GM19452 (cell line): ENCODE measurements at regions not wholly inside any gene's neighbourhood (a gene's known extent, or its start where the extent isn't known, plus 50 kb on each side); places are given as distances from the start of the nearest gene placed in this dataset.
"Not testable (repeated sequence)": the region's sequence is repeated elsewhere in the genome, so short reads cannot be mapped to it uniquely, and the experiment has no call there.

Source experiments
- ATAC-seq: cut with Tn5 transposase; IDR thresholded peaks from one replicate; pipeline ENCODE4 v1.9.1; 2021; ENCODE audit not compliant: unreplicated experiment

- no peak for ATAC-seq
Measured at GRCh38 chr19:31838163-31838815, 489.1 kb upstream of the TSHZ3 start.

GRCh38 chr19:31840371-31840770, 491.1 kb upstream of the TSHZ3 start:
- ATAC-seq: no peak

GRCh38 chr19:31841755-31842154, 492.5 kb upstream of the TSHZ3 start:
- ATAC-seq: no peak

GRCh38 chr19:31863122-31863521, 482.3 kb upstream of the ZNF507 start:
- ATAC-seq: no peak

GRCh38 chr19:31874313-31874712, 471.1 kb upstream of the ZNF507 start:
- no peak for ATAC-seq

- no peak for ATAC-seq
Measured at GRCh38 chr19:31875591-31875990, 469.8 kb upstream of the ZNF507 start.

- ATAC-seq: no peak
Measured at GRCh38 chr19:31880283-31880682, 465.1 kb upstream of the ZNF507 start.

GRCh38 chr19:31881988-31882387, 463.4 kb upstream of the ZNF507 start:
- ATAC-seq: no peak

- ATAC-seq: no peak
Measured at GRCh38 chr19:31882709-31883108, 462.7 kb upstream of the ZNF507 start.

GRCh38 chr19:31883296-31883990, 462.0 kb upstream of the ZNF507 start:
- ATAC-seq: no peak

- no peak for ATAC-seq
Measured at GRCh38 chr19:31885280-31885853, 460.0 kb upstream of the ZNF507 start.

GRCh38 chr19:31890230-31890629, 455.2 kb upstream of the ZNF507 start:
- no peak for ATAC-seq

GRCh38 chr19:31892060-31892459, 453.4 kb upstream of the ZNF507 start:
- ATAC-seq: no peak

- ATAC-seq: not testable (repeated sequence)
Measured at GRCh38 chr19:31893491-31893890, 451.9 kb upstream of the ZNF507 start.

GRCh38 chr19:31894451-31894850, 451.0 kb upstream of the ZNF507 start:
- ATAC-seq: no peak

GRCh38 chr19:31897292-31897691, 448.1 kb upstream of the ZNF507 start:
- no peak for ATAC-seq

- no peak for ATAC-seq
Measured at GRCh38 chr19:31900991-31901390, 444.4 kb upstream of the ZNF507 start.

GRCh38 chr19:31902821-31903220, 442.6 kb upstream of the ZNF507 start:
- ATAC-seq: no peak

- ATAC-seq: no peak
Measured at GRCh38 chr19:31903979-31904378, 441.4 kb upstream of the ZNF507 start.

- ATAC-seq: no peak
Measured at GRCh38 chr19:31906111-31906871, 439.1 kb upstream of the ZNF507 start.

GRCh38 chr19:31907661-31908060, 437.7 kb upstream of the ZNF507 start:
- ATAC-seq: no peak

- ATAC-seq: no peak
Measured at GRCh38 chr19:31908080-31908479, 437.3 kb upstream of the ZNF507 start.
